ENCODE measurements at regions not wholly inside any gene's neighbourhood (a gene's known extent, or its start where the extent isn't known, plus 50 kb on each side); places are given as distances from the start of the nearest gene placed in this dataset.

- intact Hi-C loops (cut with micrococcal nuclease), result no loop called here
- DNase-seq, result no peak
- no TSS peak for BruUV-seq (replicated peaks)
- no peaks in the 10 kb centered on the region for H4K20me1 ChIP-seq (ENCODE audit: low read length)
- POLR2A ChIA-PET (ENCODE audit: unreplicated experiment), result interaction anchor here (0.6 kb wide), 1 partner anchor 530 kb away, joined by 3 read pairs; no protein-coding TSS in a partner anchor
- no peaks in the 10 kb centered on the region for H3K9me2 ChIP-seq (replicated peaks; ENCODE audit: low read length)
- no peak for TF ChIP-seq EZH2phosphoT487 (IDR thresholded peaks at IDR 0.05; ENCODE audit: borderline replicate concordance, low read length)
- TF ChIP-seq EZH2 (IDR thresholded peaks at IDR 0.05; ENCODE audit: low read length, unreplicated experiment), result no peak
- TF ChIP-seq CTCF (conservative IDR thresholded peaks at IDR 0.05; ENCODE audit: low read depth, low read length), result no peak
- H3K27ac ChIP-seq (ENCODE audit: low read length), result no peak overlapping the region
- H2AFZ ChIP-seq (ENCODE audit: low read length), result no peak overlapping the region
- H3K4me1 ChIP-seq (ENCODE audit: insufficient read depth, low read length), result no peaks in the 10 kb centered on the region
- ATAC-seq, result no peak
- CTCF ChIA-PET, result no interaction called here
- H3K4me2 ChIP-seq (ENCODE audit: low read length), result no peak overlapping the region
- H3K27me3 ChIP-seq (ENCODE audit: low read length), result no peaks in the 10 kb centered on the region
- H3K9ac ChIP-seq (ENCODE audit: low read length), result no peak overlapping the region
- no peaks in the 10 kb centered on the region for H3K79me2 ChIP-seq (ENCODE audit: low read length)
- H3K9me3 ChIP-seq (ENCODE audit: low read length), result peaks cover 10% of the 10 kb centered on the region; the same call in 1 of the 2 replicates
- H3F3A ChIP-seq (ENCODE audit: low read length, unreplicated experiment), result no peaks in the 10 kb centered on the region
- H3K4me3 ChIP-seq (ENCODE audit: low read length), result no peak overlapping the region
- H3K36me3 ChIP-seq (ENCODE audit: low read depth, low read length), result no peaks in the 10 kb centered on the region
These were observed 88.3 kb downstream of the ZNF365 start for GRCh38 chr10:62462461-62462860.

GRCh38 chr10:62463364-62463763 is 89.2 kb downstream of the ZNF365 start:
- H3F3A ChIP-seq (ENCODE audit: low read length, unreplicated experiment), result no peaks in the 10 kb centered on the region
- H3K4me1 ChIP-seq (ENCODE audit: insufficient read depth, low read length), result no peaks in the 10 kb centered on the region
- no peaks in the 10 kb centered on the region for H3K27me3 ChIP-seq (ENCODE audit: low read length)
- DNase-seq, result no peak
- no peak overlapping the region for H2AFZ ChIP-seq (ENCODE audit: low read length)
- H3K9me2 ChIP-seq (replicated peaks; ENCODE audit: low read length), result no peaks in the 10 kb centered on the region
- TF ChIP-seq EZH2phosphoT487 (IDR thresholded peaks at IDR 0.05; ENCODE audit: borderline replicate concordance, low read length) (no peak), EZH2 (IDR thresholded peaks at IDR 0.05; ENCODE audit: low read length, unreplicated experiment) (no peak), CTCF (conservative IDR thresholded peaks at IDR 0.05; ENCODE audit: low read depth, low read length) (no peak)
- no TSS peak for BruUV-seq (replicated peaks)
- H4K20me1 ChIP-seq (ENCODE audit: low read length), result no peaks in the 10 kb centered on the region
- intact Hi-C loops (cut with micrococcal nuclease), result no loop called here
- CTCF ChIA-PET, result no interaction called here
- no peaks in the 10 kb centered on the region for H3K79me2 ChIP-seq (ENCODE audit: low read length)
- no peak overlapping the region for H3K27ac ChIP-seq (ENCODE audit: low read length)
- H3K4me3 ChIP-seq (ENCODE audit: low read length), result no peak overlapping the region
- no peaks in the 10 kb centered on the region for H3K36me3 ChIP-seq (ENCODE audit: low read depth, low read length)
- H3K4me2 ChIP-seq (ENCODE audit: low read length), result no peak overlapping the region
- POLR2A ChIA-PET (ENCODE audit: unreplicated experiment), result no interaction called here
- no peak for ATAC-seq
- H3K9ac ChIP-seq (ENCODE audit: low read length), result no peak overlapping the region
- H3K9me3 ChIP-seq (ENCODE audit: low read length), result peaks cover 10% of the 10 kb centered on the region; the same call in 1 of the 2 replicates

DNA sequence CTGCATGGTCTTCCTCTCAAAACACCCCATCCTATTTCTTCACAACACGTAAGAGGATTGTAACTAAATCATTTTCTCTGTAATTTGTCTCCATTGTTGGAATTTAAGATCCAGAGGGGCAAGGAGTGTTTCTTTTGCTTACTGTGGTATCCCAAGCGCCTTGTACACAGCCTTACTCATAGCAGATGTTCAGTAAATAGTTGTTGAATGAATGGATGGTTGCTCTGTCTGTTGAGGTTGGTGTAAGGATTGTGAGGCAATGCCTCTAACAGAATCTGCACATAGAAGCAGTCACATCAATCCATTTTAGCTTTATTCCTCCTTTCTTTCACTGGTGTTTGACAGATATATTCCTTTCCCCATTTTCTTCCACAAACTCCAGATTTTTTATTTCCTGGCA is 90.1 kb downstream of the ZNF365 start:
- BruUV-seq (replicated peaks), result no TSS peak
- H3K9me3 ChIP-seq (ENCODE audit: low read length), result peaks cover 10% of the 10 kb centered on the region; the same call in 1 of the 2 replicates
- POLR2A ChIA-PET (ENCODE audit: unreplicated experiment), result no interaction called here
- no peaks in the 10 kb centered on the region for H3K9me2 ChIP-seq (replicated peaks; ENCODE audit: low read length)
- no peak overlapping the region for H3K9ac ChIP-seq (ENCODE audit: low read length)
- intact Hi-C loops (cut with micrococcal nuclease), result no loop called here
- no peak for TF ChIP-seq CTCF (conservative IDR thresholded peaks at IDR 0.05; ENCODE audit: low read depth, low read length)
- no peak for TF ChIP-seq EZH2 (IDR thresholded peaks at IDR 0.05; ENCODE audit: low read length, unreplicated experiment)
- H3K4me3 ChIP-seq (ENCODE audit: low read length), result no peak overlapping the region
- no peak overlapping the region for H2AFZ ChIP-seq (ENCODE audit: low read length)
- ATAC-seq (no peak), DNase-seq (no peak)
- H3K4me2 ChIP-seq (ENCODE audit: low read length), result no peak overlapping the region
- no peaks in the 10 kb centered on the region for H3K36me3 ChIP-seq (ENCODE audit: low read depth, low read length)
- CTCF ChIA-PET, result no interaction called here
- H3K79me2 ChIP-seq (ENCODE audit: low read length), result no peaks in the 10 kb centered on the region
- H3K27ac ChIP-seq (ENCODE audit: low read length), result no peak overlapping the region
- H3F3A ChIP-seq (ENCODE audit: low read length, unreplicated experiment), result no peaks in the 10 kb centered on the region
- H4K20me1 ChIP-seq (ENCODE audit: low read length), result no peaks in the 10 kb centered on the region
- no peaks in the 10 kb centered on the region for H3K27me3 ChIP-seq (ENCODE audit: low read length)
- H3K4me1 ChIP-seq (ENCODE audit: insufficient read depth, low read length), result no peaks in the 10 kb centered on the region
